ENCODE measurements at regions not wholly inside any gene's neighbourhood (a gene's known extent, or its start where the extent isn't known, plus 50 kb on each side); places are given as distances from the start of the nearest gene placed in this dataset.
A peak's percentile ranks its signal among the peaks of the same experiment; 100 is the strongest.
"Not testable (repeated sequence)": the region's sequence is repeated elsewhere in the genome, so short reads cannot be mapped to it uniquely, and the experiment has no call there.

DNA sequence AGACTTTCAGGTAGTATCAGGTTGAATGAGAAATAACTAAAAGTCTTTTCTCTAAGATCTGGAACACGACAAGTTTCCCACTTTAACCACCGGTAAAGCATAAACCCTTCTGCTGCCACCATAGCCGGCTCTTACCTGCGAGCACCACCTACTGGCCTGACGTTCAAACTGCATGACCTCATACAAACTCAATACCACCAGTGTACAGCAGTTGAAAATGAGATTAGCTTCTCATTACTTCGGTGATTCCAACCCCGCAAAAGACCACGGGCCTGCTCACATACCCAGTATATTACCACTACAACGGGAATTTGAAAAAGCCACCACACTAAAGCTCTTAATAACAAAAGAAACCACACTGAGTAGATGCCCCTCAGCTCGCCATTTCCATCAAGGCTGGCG, 1238.6 kb downstream of the TMEM121 start:
- not testable (repeated sequence) for H4K20me1 ChIP-seq (ENCODE audit: control insufficient read depth, insufficient read depth, low read depth, low read length); H3K9me2 ChIP-seq (replicated peaks; ENCODE audit: control insufficient read depth, low read length); H3K79me2 ChIP-seq (ENCODE audit: control insufficient read depth, low read length); H3K27me3 ChIP-seq (ENCODE audit: control insufficient read depth, low read length); H3K4me2 ChIP-seq (ENCODE audit: low read length); H3K9me3 ChIP-seq (ENCODE audit: control insufficient read depth, insufficient read depth, low read length); H3K36me3 ChIP-seq (ENCODE audit: control insufficient read depth, low read length); H3K4me3 ChIP-seq (ENCODE audit: low read length)
- Histone ChIP-seq H3K4me1 (ENCODE audit: control insufficient read depth, low read length) (peaks cover 58% of the 10 kb centered on the region), H3F3A (ENCODE audit: control insufficient read depth, insufficient read depth) (peaks cover 12% of the 10 kb centered on the region), H3K27ac (ENCODE audit: low read depth, low read length) (peak overlapping the region; percentile 30; the same call in 1 of the 2 replicates)
- TF ChIP-seq, protein P1, sequence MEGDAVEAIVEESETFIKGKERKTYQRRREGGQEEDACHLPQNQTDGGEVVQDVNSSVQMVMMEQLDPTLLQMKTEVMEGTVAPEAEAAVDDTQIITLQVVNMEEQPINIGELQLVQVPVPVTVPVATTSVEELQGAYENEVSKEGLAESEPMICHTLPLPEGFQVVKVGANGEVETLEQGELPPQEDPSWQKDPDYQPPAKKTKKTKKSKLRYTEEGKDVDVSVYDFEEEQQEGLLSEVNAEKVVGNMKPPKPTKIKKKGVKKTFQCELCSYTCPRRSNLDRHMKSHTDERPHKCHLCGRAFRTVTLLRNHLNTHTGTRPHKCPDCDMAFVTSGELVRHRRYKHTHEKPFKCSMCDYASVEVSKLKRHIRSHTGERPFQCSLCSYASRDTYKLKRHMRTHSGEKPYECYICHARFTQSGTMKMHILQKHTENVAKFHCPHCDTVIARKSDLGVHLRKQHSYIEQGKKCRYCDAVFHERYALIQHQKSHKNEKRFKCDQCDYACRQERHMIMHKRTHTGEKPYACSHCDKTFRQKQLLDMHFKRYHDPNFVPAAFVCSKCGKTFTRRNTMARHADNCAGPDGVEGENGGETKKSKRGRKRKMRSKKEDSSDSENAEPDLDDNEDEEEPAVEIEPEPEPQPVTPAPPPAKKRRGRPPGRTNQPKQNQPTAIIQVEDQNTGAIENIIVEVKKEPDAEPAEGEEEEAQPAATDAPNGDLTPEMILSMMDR (IDR thresholded peaks at IDR 0.05; ENCODE audit: low read depth, low read length, poor library complexity, severe bottlenecking) = peak; percentile 59

DNA sequence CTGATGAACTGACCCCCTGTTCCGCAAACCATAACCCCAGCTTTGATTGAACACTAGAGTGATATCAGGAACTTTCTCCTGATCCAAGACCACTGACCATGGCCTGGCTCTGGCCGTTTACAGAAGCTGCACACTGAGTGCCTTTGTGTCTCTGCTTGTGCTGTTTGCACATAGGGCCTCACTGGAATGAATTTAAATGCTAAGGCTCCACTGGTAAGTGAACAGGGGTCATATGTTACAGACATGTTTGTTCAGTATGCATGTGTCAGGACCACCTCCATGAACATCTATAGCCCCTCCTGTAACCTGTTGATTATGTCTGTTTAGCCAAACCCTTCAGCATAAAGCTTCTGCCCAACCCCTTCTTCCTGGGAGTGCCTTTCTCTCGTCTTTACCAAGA, 1239.8 kb downstream of the TMEM121 start:
- peaks cover 10% of the 10 kb centered on the region; the same call in 1 of the 2 replicates for H3K9me3 ChIP-seq (ENCODE audit: control insufficient read depth, insufficient read depth, low read length)
- peak overlapping the region; percentile 79 for H3K27ac ChIP-seq (ENCODE audit: low read depth, low read length)
- H3K36me3 ChIP-seq (ENCODE audit: control insufficient read depth, low read length) = no peaks in the 10 kb centered on the region
- TF ChIP-seq, protein P1 (IDR thresholded peaks at IDR 0.05; ENCODE audit: low read depth, low read length, poor library complexity, severe bottlenecking) = no peak
- no peak for TF ChIP-seq EZH2phosphoT487 (IDR thresholded peaks at IDR 0.05; ENCODE audit: borderline replicate concordance, low read length)
- peaks cover 14% of the 10 kb centered on the region for H3F3A ChIP-seq (ENCODE audit: control insufficient read depth, insufficient read depth)
- H3K4me3 ChIP-seq (ENCODE audit: low read length) = peak overlapping the region; percentile 23; the same call in 1 of the 2 replicates
- H3K4me2 ChIP-seq (ENCODE audit: low read length) = peak overlapping the region; percentile 53; the same call in 1 of the 2 replicates
- H3K27me3 ChIP-seq (ENCODE audit: control insufficient read depth, low read length) = no peaks in the 10 kb centered on the region
- H3K4me1 ChIP-seq (ENCODE audit: control insufficient read depth, low read length) = peaks cover 60% of the 10 kb centered on the region
- H3K9me2 ChIP-seq (replicated peaks; ENCODE audit: control insufficient read depth, low read length) = no peaks in the 10 kb centered on the region
- H4K20me1 ChIP-seq (ENCODE audit: control insufficient read depth, insufficient read depth, low read depth, low read length) = no peaks in the 10 kb centered on the region
- H3K79me2 ChIP-seq (ENCODE audit: control insufficient read depth, low read length) = no peaks in the 10 kb centered on the region

DNA sequence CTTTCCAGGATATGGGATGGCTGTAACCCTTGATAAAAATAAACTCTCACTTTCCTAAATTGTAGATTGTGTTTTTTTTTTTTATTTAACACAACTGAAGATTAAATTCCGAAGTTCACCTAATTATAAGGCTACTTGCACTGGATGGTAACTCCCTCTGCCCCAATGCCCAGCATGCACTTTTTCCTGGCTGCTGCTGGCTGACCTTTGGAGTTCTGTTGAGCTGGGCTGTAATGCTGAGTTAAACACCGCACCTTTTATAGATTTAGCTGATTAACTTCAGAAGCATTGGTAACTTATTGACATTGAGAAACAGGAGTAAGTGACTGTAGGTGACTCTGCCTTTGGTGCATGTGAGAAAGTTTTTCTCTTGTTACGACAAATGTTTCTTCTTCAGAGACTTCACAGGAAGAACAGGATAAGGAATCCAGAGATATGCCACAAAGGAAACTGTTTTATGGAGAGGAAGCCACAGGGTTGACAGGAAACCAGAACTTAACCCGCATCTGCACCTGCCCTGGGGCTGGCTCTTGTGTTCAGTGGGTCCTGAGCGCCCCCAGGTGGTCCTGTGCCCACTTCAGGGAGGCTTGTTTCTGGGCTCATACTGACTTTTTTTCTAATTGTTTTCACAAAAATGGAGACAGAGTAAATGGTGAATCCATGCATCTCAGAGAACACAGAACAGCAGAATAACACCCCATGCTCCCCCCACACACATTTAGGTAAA, 1240.3 kb downstream of the TMEM121 start:
- not testable (repeated sequence) for H3K27me3 ChIP-seq (ENCODE audit: control insufficient read depth, low read length); H4K20me1 ChIP-seq (ENCODE audit: control insufficient read depth, insufficient read depth, low read depth, low read length)
- H3K27ac ChIP-seq (ENCODE audit: low read depth, low read length) = peak overlapping the region; percentile 79

DNA sequence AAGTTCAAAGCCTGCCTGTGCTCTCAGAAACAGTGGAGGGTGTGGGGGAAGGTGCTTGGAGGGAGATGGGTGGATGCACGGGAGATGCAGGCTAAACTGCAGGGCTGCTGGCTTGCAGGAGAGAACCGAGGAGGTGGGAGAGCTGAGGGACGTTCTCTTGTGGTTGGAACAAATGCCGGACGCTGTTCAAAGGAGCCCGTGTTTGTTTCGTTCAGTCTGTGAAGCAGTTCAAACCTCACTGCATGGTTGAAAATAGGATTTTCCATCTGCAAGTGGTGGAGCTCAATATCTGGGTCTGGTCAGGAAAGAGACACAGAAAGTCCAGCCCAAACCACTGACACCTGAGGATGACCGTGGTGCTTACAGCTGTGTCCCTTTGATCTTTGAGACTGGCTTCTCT, 1241.8 kb downstream of the TMEM121 start:
- Histone ChIP-seq H3K4me2 (ENCODE audit: low read length) (peak overlapping the region; percentile 59), H3F3A (ENCODE audit: control insufficient read depth, insufficient read depth) (peaks cover 14% of the 10 kb centered on the region), H3K4me3 (ENCODE audit: low read length) (peak overlapping the region; percentile 61), H3K9me3 (ENCODE audit: control insufficient read depth, insufficient read depth, low read length) (peaks cover 11% of the 10 kb centered on the region; the same call in 1 of the 2 replicates), H3K27ac (ENCODE audit: low read depth, low read length) (peak overlapping the region; percentile 93), H3K4me1 (ENCODE audit: control insufficient read depth, low read length) (peaks cover 72% of the 10 kb centered on the region)
- H3K27me3 ChIP-seq (ENCODE audit: control insufficient read depth, low read length); H4K20me1 ChIP-seq (ENCODE audit: control insufficient read depth, insufficient read depth, low read depth, low read length); H3K79me2 ChIP-seq (ENCODE audit: control insufficient read depth, low read length); H3K36me3 ChIP-seq (ENCODE audit: control insufficient read depth, low read length); H3K9me2 ChIP-seq (replicated peaks; ENCODE audit: control insufficient read depth, low read length): not testable (repeated sequence)

More for the DNA sequence above, 1240.3 kb downstream of the TMEM121 start:
- H3K9me3 ChIP-seq (ENCODE audit: control insufficient read depth, insufficient read depth, low read length); H3K79me2 ChIP-seq (ENCODE audit: control insufficient read depth, low read length); H3K36me3 ChIP-seq (ENCODE audit: control insufficient read depth, low read length); H3K9me2 ChIP-seq (replicated peaks; ENCODE audit: control insufficient read depth, low read length): not testable (repeated sequence)
- peak overlapping the region; percentile 23 for H3K4me3 ChIP-seq (ENCODE audit: low read length)
- TF ChIP-seq, protein P1 (IDR thresholded peaks at IDR 0.05; ENCODE audit: low read depth, low read length, poor library complexity, severe bottlenecking) = peak; percentile 30
- peaks cover 62% of the 10 kb centered on the region for H3K4me1 ChIP-seq (ENCODE audit: control insufficient read depth, low read length)
- peaks cover 14% of the 10 kb centered on the region for H3F3A ChIP-seq (ENCODE audit: control insufficient read depth, insufficient read depth)
- peak overlapping the region; percentile 53 for H3K4me2 ChIP-seq (ENCODE audit: low read length)

DNA sequence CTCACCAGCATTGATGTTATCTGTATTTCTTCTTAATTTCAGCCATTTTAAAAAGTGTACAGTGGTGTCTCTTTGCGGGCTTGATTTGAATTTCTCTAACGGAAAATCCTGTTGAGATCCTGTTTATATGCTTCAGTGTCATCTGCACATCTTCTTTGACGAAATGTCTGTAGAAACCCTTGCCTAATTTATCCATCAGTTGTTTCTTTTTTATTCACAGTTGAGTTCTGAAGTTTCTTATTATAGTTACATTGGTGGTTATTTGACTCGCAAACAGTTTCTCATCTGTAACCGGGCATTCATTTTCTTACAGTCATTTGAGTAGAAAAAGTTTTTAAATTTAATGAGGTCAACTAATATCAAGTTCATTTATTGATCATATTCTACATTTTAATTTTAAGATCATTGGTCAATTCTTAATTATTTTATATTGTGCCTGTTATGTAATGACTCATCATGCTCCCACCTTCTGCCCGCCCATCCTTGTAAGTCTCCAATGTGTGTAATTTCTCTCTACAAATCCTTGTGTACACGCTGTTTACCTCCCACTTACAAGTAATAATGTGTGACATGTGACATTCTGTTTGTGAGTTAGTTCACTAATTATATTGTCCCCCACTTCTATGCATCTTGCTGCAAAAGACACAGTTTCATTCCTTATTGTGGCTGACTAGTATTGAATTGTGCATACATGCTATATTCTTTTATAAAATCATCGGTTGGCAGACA, 1242.8 kb downstream of the TMEM121 start:
- Histone ChIP-seq H3F3A (ENCODE audit: control insufficient read depth, insufficient read depth) (peaks cover 14% of the 10 kb centered on the region), H3K27ac (ENCODE audit: low read depth, low read length) (peak overlapping the region; percentile 93), H3K4me3 (ENCODE audit: low read length) (peak overlapping the region; percentile 61), H3K4me2 (ENCODE audit: low read length) (peak overlapping the region; percentile 59), H3K9me3 (ENCODE audit: control insufficient read depth, insufficient read depth, low read length) (peaks cover 15% of the 10 kb centered on the region; the same call in 1 of the 2 replicates), H3K4me1 (ENCODE audit: control insufficient read depth, low read length) (peaks cover 79% of the 10 kb centered on the region)
- not testable (repeated sequence) for H4K20me1 ChIP-seq (ENCODE audit: control insufficient read depth, insufficient read depth, low read depth, low read length); H3K9me2 ChIP-seq (replicated peaks; ENCODE audit: control insufficient read depth, low read length); H3K36me3 ChIP-seq (ENCODE audit: control insufficient read depth, low read length); H3K27me3 ChIP-seq (ENCODE audit: control insufficient read depth, low read length); H3K79me2 ChIP-seq (ENCODE audit: control insufficient read depth, low read length)

All from DOHH2 (cell line).